ENCODE measurements at regions not wholly inside any gene's neighbourhood (a gene's known extent, or its start where the extent isn't known, plus 50 kb on each side); places are given as distances from the start of the nearest gene placed in this dataset.

DNA sequence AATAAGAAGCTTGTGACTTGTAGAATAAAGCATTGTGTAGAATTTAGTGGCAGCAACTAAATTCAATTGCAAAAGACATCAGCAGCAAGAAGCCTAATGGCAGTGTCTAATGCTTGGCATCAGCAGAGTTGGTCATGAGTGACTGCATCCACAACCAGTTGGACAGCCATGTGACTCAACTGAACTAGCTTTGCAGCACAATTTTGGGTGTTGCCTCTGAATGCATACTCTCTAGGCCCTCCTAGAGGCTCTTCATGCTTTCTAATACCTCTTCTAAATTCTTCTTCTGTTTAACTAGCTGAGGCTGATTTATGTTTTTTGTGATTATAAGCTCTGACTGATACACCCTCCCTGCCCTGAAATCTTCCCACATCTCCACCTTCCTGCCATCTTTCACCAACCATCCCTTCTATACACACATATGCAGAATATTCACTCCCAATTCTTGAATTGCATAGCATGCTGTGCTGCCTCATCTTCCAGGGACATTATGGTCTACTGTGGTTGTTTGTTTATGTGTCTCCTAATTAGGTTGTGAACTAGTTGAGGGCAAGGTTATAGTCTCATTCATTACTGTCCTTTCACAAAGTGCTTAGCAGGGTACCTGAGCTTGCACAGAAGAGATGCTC, 266.7 kb upstream of the GJB5 start:
- TF ChIP-seq, protein P1, sequence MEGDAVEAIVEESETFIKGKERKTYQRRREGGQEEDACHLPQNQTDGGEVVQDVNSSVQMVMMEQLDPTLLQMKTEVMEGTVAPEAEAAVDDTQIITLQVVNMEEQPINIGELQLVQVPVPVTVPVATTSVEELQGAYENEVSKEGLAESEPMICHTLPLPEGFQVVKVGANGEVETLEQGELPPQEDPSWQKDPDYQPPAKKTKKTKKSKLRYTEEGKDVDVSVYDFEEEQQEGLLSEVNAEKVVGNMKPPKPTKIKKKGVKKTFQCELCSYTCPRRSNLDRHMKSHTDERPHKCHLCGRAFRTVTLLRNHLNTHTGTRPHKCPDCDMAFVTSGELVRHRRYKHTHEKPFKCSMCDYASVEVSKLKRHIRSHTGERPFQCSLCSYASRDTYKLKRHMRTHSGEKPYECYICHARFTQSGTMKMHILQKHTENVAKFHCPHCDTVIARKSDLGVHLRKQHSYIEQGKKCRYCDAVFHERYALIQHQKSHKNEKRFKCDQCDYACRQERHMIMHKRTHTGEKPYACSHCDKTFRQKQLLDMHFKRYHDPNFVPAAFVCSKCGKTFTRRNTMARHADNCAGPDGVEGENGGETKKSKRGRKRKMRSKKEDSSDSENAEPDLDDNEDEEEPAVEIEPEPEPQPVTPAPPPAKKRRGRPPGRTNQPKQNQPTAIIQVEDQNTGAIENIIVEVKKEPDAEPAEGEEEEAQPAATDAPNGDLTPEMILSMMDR (IDR thresholded peaks at IDR 0.05; ENCODE audit: low read depth, low read length): no peak
- no peak for DNase-seq (ENCODE audit: extremely low read depth, low read depth)

DNA sequence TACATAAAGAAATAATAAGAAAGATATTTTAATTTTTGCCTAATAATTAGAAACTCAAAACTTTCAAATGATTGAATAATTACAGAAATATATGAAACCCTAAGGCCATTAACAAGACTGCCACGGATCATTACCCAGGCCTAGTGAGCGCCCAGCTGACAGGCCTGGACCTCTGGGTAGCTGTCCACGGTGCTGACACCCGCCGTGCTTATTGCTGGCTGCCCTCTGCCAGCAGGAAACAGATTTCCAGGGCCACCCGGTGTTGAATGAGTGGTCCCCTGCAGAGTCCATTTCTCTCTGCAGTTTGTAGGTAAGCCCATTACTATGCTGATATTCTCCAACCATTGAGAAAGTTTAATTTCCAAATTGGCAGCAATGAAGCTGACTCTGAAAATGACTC, 254.4 kb upstream of the GJB5 start:
- no peak for DNase-seq (ENCODE audit: extremely low read depth, low read depth)
- TF ChIP-seq, protein P1 (IDR thresholded peaks at IDR 0.05; ENCODE audit: low read depth, low read length): no peak

DNA sequence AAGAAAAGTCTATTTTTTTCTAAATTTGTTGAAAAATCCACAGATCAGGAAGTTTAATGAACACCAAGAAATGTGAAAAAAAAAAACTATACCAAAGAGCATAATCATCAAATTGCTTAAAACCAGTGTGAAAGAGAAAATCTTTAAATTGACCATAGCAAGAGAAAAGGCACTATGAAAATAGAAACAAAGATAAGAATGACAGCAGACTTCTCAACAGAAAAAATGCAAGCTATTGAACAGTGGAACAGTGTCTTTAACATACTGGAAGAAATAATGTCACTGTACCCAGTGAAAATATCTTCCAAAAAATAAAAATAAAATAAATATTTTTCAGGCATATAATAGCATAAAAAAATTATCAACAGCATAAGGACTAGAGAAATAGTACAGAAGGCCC, 243.0 kb upstream of the GJB5 start:
- no peak for DNase-seq (ENCODE audit: extremely low read depth, low read depth)
- TF ChIP-seq, protein P1 (IDR thresholded peaks at IDR 0.05; ENCODE audit: low read depth, low read length): no peak

DNA sequence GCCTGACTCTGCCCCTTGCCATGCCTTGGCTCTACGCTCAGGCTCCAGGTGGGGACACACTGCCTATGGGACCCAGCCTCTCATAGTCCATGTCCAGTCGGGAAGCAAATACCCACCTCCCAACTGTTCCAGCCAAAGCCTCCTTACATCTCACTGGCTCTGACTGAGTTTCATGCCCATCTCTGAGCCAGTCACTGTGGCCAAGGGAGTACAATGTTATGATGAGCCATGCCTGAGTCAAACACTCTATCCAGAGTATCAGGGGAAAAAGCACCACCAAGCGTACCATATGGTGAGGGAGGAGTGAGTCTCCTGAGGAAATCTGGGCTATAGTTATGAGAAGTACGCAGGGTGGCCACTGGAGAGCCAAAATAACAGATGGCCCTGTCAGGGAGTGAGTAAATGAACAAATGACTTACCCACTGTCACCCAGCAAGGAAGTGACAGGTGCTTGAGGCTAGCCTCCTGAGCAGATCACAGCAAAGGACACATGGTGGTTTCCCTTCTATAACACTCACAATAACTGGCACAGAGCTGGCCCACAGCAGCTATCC, 236.6 kb upstream of the GJB5 start:
- no peak for DNase-seq (ENCODE audit: extremely low read depth, low read depth)
- TF ChIP-seq, protein P1 (IDR thresholded peaks at IDR 0.05; ENCODE audit: low read depth, low read length): no peak

DNA sequence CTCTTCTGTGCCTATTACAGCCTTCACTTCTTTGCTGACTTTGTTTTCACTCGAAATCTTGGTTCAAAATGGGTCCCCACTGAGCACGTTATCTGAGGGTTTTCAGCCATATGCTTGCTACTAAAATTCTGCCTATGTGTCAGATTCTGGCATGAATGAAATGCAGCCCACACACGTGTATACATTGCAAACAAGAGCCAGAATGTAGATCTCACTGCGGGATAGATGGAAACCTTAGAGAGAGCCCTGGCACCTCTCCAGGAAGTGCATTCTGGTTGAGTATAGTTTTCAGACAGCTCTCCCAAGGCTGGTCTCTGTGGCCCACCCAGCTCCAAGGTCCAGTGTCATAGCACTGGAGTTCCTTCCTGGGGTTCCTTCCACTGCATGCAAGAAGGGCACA, 234.7 kb upstream of the GJB5 start:
- DNase-seq (ENCODE audit: extremely low read depth, low read depth): no peak

DNA sequence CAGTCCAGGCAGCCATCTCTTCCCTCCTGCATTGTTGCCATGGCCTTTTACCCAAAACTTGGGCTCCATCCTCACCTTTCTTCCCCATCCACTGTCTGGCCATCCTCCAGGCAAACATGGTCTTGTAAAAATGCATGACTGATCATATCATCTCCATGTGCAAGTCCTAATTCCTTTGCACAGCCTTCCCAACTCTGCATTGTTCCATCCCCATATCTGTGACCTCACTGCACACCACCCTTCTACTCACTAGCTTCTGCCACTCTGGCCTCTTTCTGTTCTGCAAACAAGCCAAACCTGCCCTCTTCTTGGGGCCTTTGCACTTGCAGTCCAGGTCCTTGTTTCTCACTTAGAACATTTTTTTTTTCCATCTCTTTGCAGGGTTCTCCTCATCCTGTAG, 230.1 kb upstream of the GJB5 start:
- TF ChIP-seq, protein P1 (IDR thresholded peaks at IDR 0.05; ENCODE audit: low read depth, low read length): no peak
- DNase-seq (ENCODE audit: extremely low read depth, low read depth): no peak

More for the DNA sequence above, 234.7 kb upstream of the GJB5 start:
- TF ChIP-seq, protein P1 (IDR thresholded peaks at IDR 0.05; ENCODE audit: low read depth, low read length): no peak

DNA sequence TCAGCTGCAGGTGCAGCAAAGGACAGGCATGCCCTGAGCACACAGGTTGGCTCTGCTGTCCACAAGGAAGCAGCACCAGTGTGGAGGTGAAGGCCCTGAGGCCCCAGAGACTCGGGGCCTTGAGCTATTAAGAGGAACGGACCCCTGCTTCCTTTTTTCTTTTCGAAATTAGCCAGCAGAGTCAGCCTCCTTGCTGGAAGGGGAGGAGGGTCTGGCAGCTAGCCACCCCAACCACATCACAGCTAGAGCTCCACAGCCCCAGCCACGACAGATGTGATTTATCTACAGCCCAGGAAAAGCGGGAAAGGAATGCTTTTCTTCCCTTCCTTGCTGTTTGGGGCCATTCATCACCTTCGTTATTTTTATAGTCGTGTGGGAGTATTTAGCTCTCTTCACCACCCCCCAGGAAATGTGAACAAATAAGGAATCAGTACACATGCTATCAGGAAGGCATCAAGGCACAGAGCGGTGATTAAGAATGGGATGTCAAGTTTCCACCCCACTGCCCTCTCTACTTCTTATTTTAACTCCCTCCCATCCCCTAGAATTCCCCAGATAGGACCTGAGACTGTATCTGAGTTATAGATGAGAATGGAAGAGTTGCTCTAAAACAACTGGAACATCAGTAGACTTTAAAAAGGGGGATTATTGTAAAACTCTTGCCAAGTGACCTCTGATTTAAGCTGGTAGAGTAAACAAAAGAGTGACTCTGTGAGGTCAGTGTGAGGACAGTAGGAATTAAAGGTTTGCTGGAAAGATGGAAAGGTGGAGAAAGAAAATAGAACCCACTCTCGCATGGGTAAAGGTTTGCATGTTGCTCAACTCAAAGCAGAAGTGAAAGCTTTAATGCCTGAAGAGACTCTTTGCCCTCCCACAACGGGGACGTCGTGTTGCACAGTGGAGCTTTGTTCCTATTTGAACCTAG, 224.7 kb upstream of the GJB5 start:
- no peak for DNase-seq (ENCODE audit: extremely low read depth, low read depth)
- TF ChIP-seq, protein P1 (IDR thresholded peaks at IDR 0.05; ENCODE audit: low read depth, low read length): no peak
